ENCODE measurements at regions not wholly inside any gene's neighbourhood (a gene's known extent, or its start where the extent isn't known, plus 50 kb on each side); places are given as distances from the start of the nearest gene placed in this dataset.

GRCh38 chr6:4291453-4292403, 156.4 kb upstream of the ECI2 start:
- TF ChIP-seq MAX (IDR thresholded peaks at IDR 0.05) (no peak; the same call in 1 of the 2 replicates), TCF12 (IDR thresholded peaks at IDR 0.05; ENCODE audit: low read depth) (peak; percentile 51), EP300 (IDR thresholded peaks at IDR 0.05; ENCODE audit: borderline replicate concordance) (peak; percentile 80; the same call in 1 of the 2 replicates)

- TF ChIP-seq RAD21 (IDR thresholded peaks at IDR 0.05; ENCODE audit: low read depth) (no peak), MAX (IDR thresholded peaks at IDR 0.05) (no peak), ZBTB7A (IDR thresholded peaks at IDR 0.05; ENCODE audit: low read depth) (no peak), EGR1 (IDR thresholded peaks at IDR 0.05) (no peak), TAF1 (IDR thresholded peaks at IDR 0.05; ENCODE audit: low read depth) (no peak), FOXM1 (IDR thresholded peaks at IDR 0.05; ENCODE audit: borderline replicate concordance, low read depth) (no peak), EP300 (IDR thresholded peaks at IDR 0.05; ENCODE audit: borderline replicate concordance) (no peak), YY1 (IDR thresholded peaks at IDR 0.05; ENCODE audit: low read depth) (no peak), CREB1 (IDR thresholded peaks at IDR 0.05; ENCODE audit: low read depth) (no peak), USF1 (IDR thresholded peaks at IDR 0.05) (no peak), TEAD4 (IDR thresholded peaks at IDR 0.05) (no peak)
These were observed 154.5 kb upstream of the ECI2 start for GRCh38 chr6:4289770-4290320.

GRCh38 chr6:4287811-4288244, 152.5 kb upstream of the ECI2 start:
- peak; percentile 73 for TF ChIP-seq USF1 (IDR thresholded peaks at IDR 0.05)
- TF ChIP-seq NFIC (IDR thresholded peaks at IDR 0.05): peak; percentile 30
- TF ChIP-seq EP300 (IDR thresholded peaks at IDR 0.05; ENCODE audit: borderline replicate concordance): no peak
- TF ChIP-seq CEBPB (IDR thresholded peaks at IDR 0.05): no peak
- no peak for TF ChIP-seq TEAD4 (IDR thresholded peaks at IDR 0.05)
- no peak for TF ChIP-seq CREB1 (IDR thresholded peaks at IDR 0.05; ENCODE audit: low read depth)
- no peak for TF ChIP-seq REST (IDR thresholded peaks at IDR 0.05; ENCODE audit: low read depth)
- TF ChIP-seq ZBTB7A (IDR thresholded peaks at IDR 0.05; ENCODE audit: low read depth): no peak

GRCh38 chr6:4287372-4287771, 152.0 kb upstream of the ECI2 start:
- TF ChIP-seq NFIC (IDR thresholded peaks at IDR 0.05) (no peak), MAX (IDR thresholded peaks at IDR 0.05) (no peak), EGR1 (IDR thresholded peaks at IDR 0.05) (no peak)

GRCh38 chr6:4282926-4283325, 147.6 kb upstream of the ECI2 start:
- TF ChIP-seq TEAD4 (IDR thresholded peaks at IDR 0.05) (no peak), YY1 (IDR thresholded peaks at IDR 0.05; ENCODE audit: low read depth) (no peak)

GRCh38 chr6:4281341-4282293, 146.2 kb upstream of the ECI2 start:
- peak; percentile 66; the same call in 1 of the 2 replicates for TF ChIP-seq CEBPB (IDR thresholded peaks at IDR 0.05)
- peak; percentile 48; the same call in 1 of the 2 replicates for TF ChIP-seq FOXM1 (IDR thresholded peaks at IDR 0.05; ENCODE audit: borderline replicate concordance, low read depth)
- TF ChIP-seq TCF12 (IDR thresholded peaks at IDR 0.05; ENCODE audit: low read depth): peak; percentile 85
- TF ChIP-seq NFIC (IDR thresholded peaks at IDR 0.05): peak; percentile 72; the same call in 1 of the 2 replicates
- no peak for TF ChIP-seq TAF1 (IDR thresholded peaks at IDR 0.05; ENCODE audit: low read depth)
- TF ChIP-seq TEAD4 (IDR thresholded peaks at IDR 0.05): no peak
- no peak for TF ChIP-seq REST (IDR thresholded peaks at IDR 0.05; ENCODE audit: low read depth)
- no peak for TF ChIP-seq CREB1 (IDR thresholded peaks at IDR 0.05; ENCODE audit: low read depth)
- peak; percentile 85 for TF ChIP-seq EP300 (IDR thresholded peaks at IDR 0.05; ENCODE audit: borderline replicate concordance)
- TF ChIP-seq MAX (IDR thresholded peaks at IDR 0.05): peak; percentile 91
- TF ChIP-seq ZBTB7A (IDR thresholded peaks at IDR 0.05; ENCODE audit: low read depth): peak; percentile 88
- peak; percentile 73 for TF ChIP-seq EGR1 (IDR thresholded peaks at IDR 0.05)
- TF ChIP-seq YY1 (IDR thresholded peaks at IDR 0.05; ENCODE audit: low read depth): no peak
- TF ChIP-seq RAD21 (IDR thresholded peaks at IDR 0.05; ENCODE audit: low read depth): peak; percentile 59
- peak; percentile 2; the same call in 1 of the 2 replicates for TF ChIP-seq USF1 (IDR thresholded peaks at IDR 0.05)
